ENCODE measurements at regions not wholly inside any gene's neighbourhood (a gene's known extent, or its start where the extent isn't known, plus 50 kb on each side); places are given as distances from the start of the nearest gene placed in this dataset.

GRCh38 chr13:108083056-108083455, 132.3 kb downstream of the LIG4 start:
- TF ChIP-seq CTCF (IDR thresholded peaks at IDR 0.05) (no peak), POLR2A (IDR thresholded peaks at IDR 0.05; ENCODE audit: low read depth) (no peak)
